ENCODE measurements at regions not wholly inside any gene's neighbourhood (a gene's known extent, or its start where the extent isn't known, plus 50 kb on each side); places are given as distances from the start of the nearest gene placed in this dataset.

DNA sequence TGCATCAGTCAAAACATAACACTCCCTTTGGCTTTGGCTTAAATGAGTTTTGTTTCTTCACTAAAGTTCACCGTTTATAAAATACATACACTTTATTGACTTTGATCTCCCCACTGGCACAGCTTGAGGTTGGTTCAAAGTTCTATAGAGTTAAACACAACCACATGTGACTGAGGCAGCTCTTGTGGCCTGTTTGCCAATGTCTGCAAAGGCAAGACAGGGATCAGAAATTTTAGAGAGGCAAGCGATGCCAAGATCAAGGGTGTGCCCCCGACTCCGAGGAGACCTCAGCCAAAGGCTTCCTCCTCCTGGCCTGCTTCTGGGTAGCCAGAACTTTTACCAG, 129.8 kb upstream of the JCAD start:
- Histone ChIP-seq H3F3A (ENCODE audit: insufficient read depth, low read length, poor library complexity, severe bottlenecking) (no peaks in the 10 kb centered on the region), H3K4me3 (ENCODE audit: low read length) (no peak overlapping the region), H2AFZ (ENCODE audit: low read depth, low read length) (no peak overlapping the region), H3K9ac (ENCODE audit: low read length) (no peak overlapping the region), H3K27me3 (ENCODE audit: insufficient read depth, low read depth, low read length) (no peaks in the 10 kb centered on the region), H3K36me3 (ENCODE audit: insufficient read depth, low read length) (no peaks in the 10 kb centered on the region), H3K4me2 (ENCODE audit: low read length) (no peak overlapping the region), H3K79me2 (replicated peaks; ENCODE audit: insufficient read depth, low read length) (no peaks in the 10 kb centered on the region), H3K9me3 (ENCODE audit: low read length) (no peaks in the 10 kb centered on the region), H3K9me2 (ENCODE audit: insufficient read depth, low read length) (no peaks in the 10 kb centered on the region), H3K27ac (ENCODE audit: low read length) (no peak overlapping the region), H4K20me1 (ENCODE audit: insufficient read depth) (no peaks in the 10 kb centered on the region)
- TF ChIP-seq, protein P1, sequence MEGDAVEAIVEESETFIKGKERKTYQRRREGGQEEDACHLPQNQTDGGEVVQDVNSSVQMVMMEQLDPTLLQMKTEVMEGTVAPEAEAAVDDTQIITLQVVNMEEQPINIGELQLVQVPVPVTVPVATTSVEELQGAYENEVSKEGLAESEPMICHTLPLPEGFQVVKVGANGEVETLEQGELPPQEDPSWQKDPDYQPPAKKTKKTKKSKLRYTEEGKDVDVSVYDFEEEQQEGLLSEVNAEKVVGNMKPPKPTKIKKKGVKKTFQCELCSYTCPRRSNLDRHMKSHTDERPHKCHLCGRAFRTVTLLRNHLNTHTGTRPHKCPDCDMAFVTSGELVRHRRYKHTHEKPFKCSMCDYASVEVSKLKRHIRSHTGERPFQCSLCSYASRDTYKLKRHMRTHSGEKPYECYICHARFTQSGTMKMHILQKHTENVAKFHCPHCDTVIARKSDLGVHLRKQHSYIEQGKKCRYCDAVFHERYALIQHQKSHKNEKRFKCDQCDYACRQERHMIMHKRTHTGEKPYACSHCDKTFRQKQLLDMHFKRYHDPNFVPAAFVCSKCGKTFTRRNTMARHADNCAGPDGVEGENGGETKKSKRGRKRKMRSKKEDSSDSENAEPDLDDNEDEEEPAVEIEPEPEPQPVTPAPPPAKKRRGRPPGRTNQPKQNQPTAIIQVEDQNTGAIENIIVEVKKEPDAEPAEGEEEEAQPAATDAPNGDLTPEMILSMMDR (IDR thresholded peaks at IDR 0.05; ENCODE audit: poor library complexity, severe bottlenecking), result no peak
- TF ChIP-seq TAF1 (IDR thresholded peaks at IDR 0.05; ENCODE audit: low read depth), result no peak
- no peak for TF ChIP-seq RAD21 (conservative IDR thresholded peaks at IDR 0.05)
- TF ChIP-seq EP300 (conservative IDR thresholded peaks at IDR 0.05; ENCODE audit: poor library complexity, severe bottlenecking), result no peak
- TF ChIP-seq POLR2AphosphoS5 (IDR thresholded peaks at IDR 0.05), result no peak
- TF ChIP-seq SMC3 (conservative IDR thresholded peaks at IDR 0.05; ENCODE audit: poor library complexity), result no peak
- TF ChIP-seq, protein P2, sequence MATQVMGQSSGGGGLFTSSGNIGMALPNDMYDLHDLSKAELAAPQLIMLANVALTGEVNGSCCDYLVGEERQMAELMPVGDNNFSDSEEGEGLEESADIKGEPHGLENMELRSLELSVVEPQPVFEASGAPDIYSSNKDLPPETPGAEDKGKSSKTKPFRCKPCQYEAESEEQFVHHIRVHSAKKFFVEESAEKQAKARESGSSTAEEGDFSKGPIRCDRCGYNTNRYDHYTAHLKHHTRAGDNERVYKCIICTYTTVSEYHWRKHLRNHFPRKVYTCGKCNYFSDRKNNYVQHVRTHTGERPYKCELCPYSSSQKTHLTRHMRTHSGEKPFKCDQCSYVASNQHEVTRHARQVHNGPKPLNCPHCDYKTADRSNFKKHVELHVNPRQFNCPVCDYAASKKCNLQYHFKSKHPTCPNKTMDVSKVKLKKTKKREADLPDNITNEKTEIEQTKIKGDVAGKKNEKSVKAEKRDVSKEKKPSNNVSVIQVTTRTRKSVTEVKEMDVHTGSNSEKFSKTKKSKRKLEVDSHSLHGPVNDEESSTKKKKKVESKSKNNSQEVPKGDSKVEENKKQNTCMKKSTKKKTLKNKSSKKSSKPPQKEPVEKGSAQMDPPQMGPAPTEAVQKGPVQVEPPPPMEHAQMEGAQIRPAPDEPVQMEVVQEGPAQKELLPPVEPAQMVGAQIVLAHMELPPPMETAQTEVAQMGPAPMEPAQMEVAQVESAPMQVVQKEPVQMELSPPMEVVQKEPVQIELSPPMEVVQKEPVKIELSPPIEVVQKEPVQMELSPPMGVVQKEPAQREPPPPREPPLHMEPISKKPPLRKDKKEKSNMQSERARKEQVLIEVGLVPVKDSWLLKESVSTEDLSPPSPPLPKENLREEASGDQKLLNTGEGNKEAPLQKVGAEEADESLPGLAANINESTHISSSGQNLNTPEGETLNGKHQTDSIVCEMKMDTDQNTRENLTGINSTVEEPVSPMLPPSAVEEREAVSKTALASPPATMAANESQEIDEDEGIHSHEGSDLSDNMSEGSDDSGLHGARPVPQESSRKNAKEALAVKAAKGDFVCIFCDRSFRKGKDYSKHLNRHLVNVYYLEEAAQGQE (IDR thresholded peaks at IDR 0.05; ENCODE audit: borderline replicate concordance), result no peak
- TF ChIP-seq MXI1 (conservative IDR thresholded peaks at IDR 0.05; ENCODE audit: poor library complexity, severe bottlenecking), result no peak

DNA sequence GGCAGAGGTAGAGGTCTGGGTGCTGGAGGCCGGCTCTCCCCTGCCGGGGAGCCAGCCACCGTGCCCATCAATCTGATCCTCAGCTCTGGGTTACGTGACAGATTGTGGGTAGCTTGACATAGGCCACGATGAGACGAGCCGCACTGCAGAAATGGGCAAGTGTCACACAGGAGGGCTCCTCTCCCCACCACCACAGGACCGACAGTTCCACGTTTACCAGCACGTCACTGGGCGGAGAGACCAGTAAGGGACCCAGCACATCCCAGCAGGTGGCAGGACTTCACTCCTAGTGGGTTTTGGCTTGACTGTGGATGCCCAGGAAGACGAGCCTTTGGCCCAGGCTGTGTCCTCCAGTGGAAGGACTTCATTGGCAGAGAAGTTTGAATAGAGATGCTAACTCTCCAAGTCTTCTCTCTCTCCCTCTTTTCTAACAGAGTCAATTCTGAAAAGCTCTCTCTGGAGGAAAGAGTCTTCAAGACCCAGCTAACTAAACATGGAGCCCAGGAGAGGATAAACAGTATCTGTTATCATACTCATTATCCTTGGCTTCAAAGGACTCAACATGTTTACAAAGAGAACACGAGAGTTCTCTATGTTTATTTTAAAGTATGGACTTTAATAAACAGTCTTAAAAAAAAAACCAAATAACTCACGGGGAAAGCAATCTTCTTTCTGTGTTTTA, 129.3 kb upstream of the JCAD start:
- H2AFZ ChIP-seq (ENCODE audit: low read depth, low read length), result no peak overlapping the region
- no peaks in the 10 kb centered on the region for H3K27me3 ChIP-seq (ENCODE audit: insufficient read depth, low read depth, low read length)
- H3K36me3 ChIP-seq (ENCODE audit: insufficient read depth, low read length), result no peaks in the 10 kb centered on the region
- H3K9me3 ChIP-seq (ENCODE audit: low read length), result no peaks in the 10 kb centered on the region
- TF ChIP-seq RAD21 (conservative IDR thresholded peaks at IDR 0.05), result no peak
- no peak for TF ChIP-seq TAF1 (IDR thresholded peaks at IDR 0.05; ENCODE audit: low read depth)
- TF ChIP-seq, protein P1 (IDR thresholded peaks at IDR 0.05; ENCODE audit: poor library complexity, severe bottlenecking), result no peak
- TF ChIP-seq SMC3 (conservative IDR thresholded peaks at IDR 0.05; ENCODE audit: poor library complexity), result no peak
- TF ChIP-seq EZH2 (IDR thresholded peaks at IDR 0.05; ENCODE audit: borderline replicate concordance, insufficient read depth, low read length, poor library complexity, severe bottlenecking), result no peak
- no peak for TF ChIP-seq POLR2AphosphoS5 (IDR thresholded peaks at IDR 0.05)
- no peak for TF ChIP-seq MXI1 (conservative IDR thresholded peaks at IDR 0.05; ENCODE audit: poor library complexity, severe bottlenecking)
- TF ChIP-seq, protein P2 (IDR thresholded peaks at IDR 0.05; ENCODE audit: borderline replicate concordance), result no peak
- TF ChIP-seq EP300 (conservative IDR thresholded peaks at IDR 0.05; ENCODE audit: poor library complexity, severe bottlenecking), result no peak
- H3K9me2 ChIP-seq (ENCODE audit: insufficient read depth, low read length), result no peaks in the 10 kb centered on the region
- no peak overlapping the region for H3K4me2 ChIP-seq (ENCODE audit: low read length)
- no peaks in the 10 kb centered on the region for H3K79me2 ChIP-seq (replicated peaks; ENCODE audit: insufficient read depth, low read length)
- no peaks in the 10 kb centered on the region for H4K20me1 ChIP-seq (ENCODE audit: insufficient read depth)
- no peak overlapping the region for H3K9ac ChIP-seq (ENCODE audit: low read length)
- H3K27ac ChIP-seq (ENCODE audit: low read length), result no peak overlapping the region
- no peaks in the 10 kb centered on the region for H3F3A ChIP-seq (ENCODE audit: insufficient read depth, low read length, poor library complexity, severe bottlenecking)
- H3K4me3 ChIP-seq (ENCODE audit: low read length), result no peak overlapping the region
